H9 (cell line): ENCODE measurements at regions not wholly inside any gene's neighbourhood (a gene's known extent, or its start where the extent isn't known, plus 50 kb on each side); places are given as distances from the start of the nearest gene placed in this dataset.

Source experiments
- DNase-seq: peaks from one replicate; pipeline ENCODE4 v3.0.0-alpha.2; 2017
- H2AFZ ChIP-seq: one replicate; pipeline ENCODE4 v1.6.1; 2013; ENCODE audit warnings: mild to moderate bottlenecking, low read length, control low read depth, moderate library complexity
- H2AK5ac ChIP-seq: 2 replicates; pipeline ENCODE4 v1.6.1; 2013; ENCODE audit warnings: low read length, control low read depth, mixed read lengths; ENCODE audit not compliant: insufficient read length
- H2BK120ac ChIP-seq: one replicate; pipeline ENCODE4 v1.6.1; 2013; ENCODE audit warnings: low read depth, mild to moderate bottlenecking, low read length, control low read depth, inconsistent platforms; ENCODE audit not compliant: poor library complexity, severe bottlenecking
- H2BK12ac ChIP-seq: 2 replicates; pipeline ENCODE4 v1.6.1; 2013; ENCODE audit warnings: low read length, control low read depth, mixed read lengths, low read depth; ENCODE audit not compliant: insufficient read length
- H2BK15ac ChIP-seq: 2 replicates; pipeline ENCODE4 v1.6.1; 2013; ENCODE audit warnings: low read depth, low read length, control low read depth
- H2BK20ac ChIP-seq: one replicate; pipeline ENCODE4 v1.6.1; 2013; ENCODE audit warnings: low read depth, mild to moderate bottlenecking, low read length, control low read depth, inconsistent platforms; ENCODE audit not compliant: poor library complexity, severe bottlenecking
- H2BK5ac ChIP-seq: 2 replicates; pipeline ENCODE4 v1.6.1; 2013; ENCODE audit warnings: low read length, control low read depth, mixed read lengths; ENCODE audit not compliant: insufficient read length
- H3K14ac ChIP-seq: 2 replicates; pipeline ENCODE4 v1.6.1; 2013; ENCODE audit warnings: low read length, control low read depth; ENCODE audit not compliant: insufficient read depth
- H3K18ac ChIP-seq: 2 replicates; pipeline ENCODE4 v1.6.1; 2013; ENCODE audit warnings: low read depth, mild to moderate bottlenecking, mixed read lengths, low read length, control low read depth; ENCODE audit not compliant: insufficient read length
- H3K23ac ChIP-seq: 2 replicates; pipeline ENCODE4 v1.6.1; 2013; ENCODE audit warnings: low read length, control low read depth, mixed read lengths, low read depth; ENCODE audit not compliant: insufficient read length
- H3K23me2 ChIP-seq: 2 replicates; pipeline ENCODE4 v1.6.1; 2013; ENCODE audit warnings: low read depth, mild to moderate bottlenecking, mixed read lengths, low read length, control low read depth; ENCODE audit not compliant: insufficient read length, poor library complexity, severe bottlenecking
- H3K27ac ChIP-seq: 2 replicates; pipeline ENCODE4 v1.5.1; 2013; ENCODE audit warnings: low read length, control low read depth, mixed read lengths, low read depth; ENCODE audit not compliant: insufficient read length
- H3K27me3 ChIP-seq: 2 replicates; pipeline ENCODE4 v1.6.1; 2013; ENCODE audit warnings: low read length, control low read depth, inconsistent platforms; ENCODE audit not compliant: insufficient read depth
- H3K4ac ChIP-seq: 2 replicates; pipeline ENCODE4 v1.6.1; 2013; ENCODE audit warnings: low read depth, mild to moderate bottlenecking, control low read depth, inconsistent platforms, low read length, moderate library complexity
- H3K4me1 ChIP-seq: 2 replicates; pipeline ENCODE4 v1.6.1; 2013; ENCODE audit warnings: low read length, control low read depth, inconsistent platforms; ENCODE audit not compliant: insufficient read depth
- H3K4me2 ChIP-seq: 2 replicates; pipeline ENCODE4 v1.6.1; 2013; ENCODE audit warnings: low read length, control low read depth, mixed read lengths; ENCODE audit not compliant: insufficient read length, insufficient read depth
- H3K56ac ChIP-seq: 2 replicates; pipeline ENCODE4 v1.6.1; 2013; ENCODE audit warnings: low read depth, mild to moderate bottlenecking, mixed read lengths, low read length, control low read depth; ENCODE audit not compliant: insufficient read length
- H3K79me1 ChIP-seq: 2 replicates; pipeline ENCODE4 v1.6.1; 2013; ENCODE audit warnings: low read depth, mild to moderate bottlenecking, moderate library complexity, low read length, control low read depth, inconsistent platforms; ENCODE audit not compliant: insufficient read depth, poor library complexity, severe bottlenecking
- H3K79me2 ChIP-seq: 2 replicates; pipeline ENCODE4 v1.6.1; 2013; ENCODE audit warnings: low read length, control low read depth, inconsistent platforms; ENCODE audit not compliant: insufficient read depth
- H3K9ac ChIP-seq: 2 replicates; pipeline ENCODE4 v1.6.1; 2013; ENCODE audit warnings: low read length, control low read depth, mixed read lengths; ENCODE audit not compliant: insufficient read length; ENCODE audit errors: extremely low read depth
- H3K9me3 ChIP-seq: one replicate; pipeline ENCODE4 v1.6.1; 2013; ENCODE audit warnings: low read depth, low read length, inconsistent platforms; ENCODE audit not compliant: control insufficient read depth
- H3T11ph ChIP-seq: one replicate; pipeline ENCODE4 v1.6.1; 2013; ENCODE audit warnings: mild to moderate bottlenecking, low read length, control low read depth, inconsistent platforms
- H4K20me1 ChIP-seq: one replicate; pipeline ENCODE4 v1.6.1; 2013; ENCODE audit not compliant: control insufficient read depth, insufficient read length, insufficient read depth
- H4K5ac ChIP-seq: 2 replicates; pipeline ENCODE4 v1.6.1; 2013; ENCODE audit warnings: low read depth, mild to moderate bottlenecking, mixed read lengths, low read length, control low read depth; ENCODE audit not compliant: insufficient read length
- H4K8ac ChIP-seq: replicated peaks from 2 replicates; pipeline ENCODE4 v1.6.1; 2013; ENCODE audit warnings: low read length, control low read depth, mixed read lengths, low read depth; ENCODE audit not compliant: insufficient read length
- H4K91ac ChIP-seq: 2 replicates; pipeline ENCODE4 v1.6.1; 2013; ENCODE audit warnings: low read depth, mild to moderate bottlenecking, moderate library complexity, mixed read lengths, low read length, control low read depth; ENCODE audit not compliant: insufficient read length
- H3K27ac Mint-ChIP-seq, 3 experiments: 2 replicates in 2 of 3; 3 replicates in 1 of 3; pipeline ENCODE4 v1.8.0; 2020 to 2021; ENCODE audit warnings: mixed read lengths in 3 of 3, mild to moderate bottlenecking in 1 of 3, moderate library complexity in 1 of 3
- H3K27me3 Mint-ChIP-seq: 2 replicates; pipeline ENCODE4 v1.8.0; 2021; ENCODE audit warnings: low read depth, mild to moderate bottlenecking, moderate library complexity, mixed read lengths
- H3K36me3 Mint-ChIP-seq, 3 experiments: 2 replicates in 2 of 3; 3 replicates in 1 of 3; pipeline ENCODE4 v1.8.0; 2020 to 2021; ENCODE audit warnings: low read depth in 3 of 3, mixed read lengths in 3 of 3; ENCODE audit not compliant: insufficient read depth in 1 of 3
- H3K4me1 Mint-ChIP-seq, 2 experiments: 2 replicates each; pipeline ENCODE4 v1.8.0; 2020; ENCODE audit warnings: mixed read lengths in 2 of 2
- H3K4me3 Mint-ChIP-seq, 2 experiments: 2 replicates in 1 of 2; 3 replicates in 1 of 2; pipeline ENCODE4 v1.8.0; 2020 to 2021; ENCODE audit warnings: mild to moderate bottlenecking in 2 of 2, mixed read lengths in 2 of 2, moderate library complexity in 1 of 2
- H3K9me3 Mint-ChIP-seq, 2 experiments: 2 replicates in 1 of 2; 3 replicates in 1 of 2; pipeline ENCODE4 v1.8.0; 2020; ENCODE audit warnings: mild to moderate bottlenecking in 2 of 2, mixed read lengths in 2 of 2, moderate library complexity in 1 of 2
- WGBS: extraction: QIAGEN DNeasy Blood & Tissue Kit; methylation state at CpG from one replicate; pipeline ENCODE4 v1.1.7; 2013; ENCODE audit warnings: missing lambda C conversion rate, low lambda C conversion rate, mixed read lengths; ENCODE audit not compliant: insufficient read length; ENCODE audit errors: extremely low coverage; 5-methylcytosine and 5-hydroxymethylcytosine counted together
- TF ChIP-seq, protein P1 (sequence below): fragments of 200-600 bp; sonication (generic); conservative IDR thresholded peaks from 3 replicates; pipeline ENCODE4 v1.8.0; 2021; ENCODE audit warnings: antibody characterized with exemption, mild to moderate bottlenecking

DNA sequence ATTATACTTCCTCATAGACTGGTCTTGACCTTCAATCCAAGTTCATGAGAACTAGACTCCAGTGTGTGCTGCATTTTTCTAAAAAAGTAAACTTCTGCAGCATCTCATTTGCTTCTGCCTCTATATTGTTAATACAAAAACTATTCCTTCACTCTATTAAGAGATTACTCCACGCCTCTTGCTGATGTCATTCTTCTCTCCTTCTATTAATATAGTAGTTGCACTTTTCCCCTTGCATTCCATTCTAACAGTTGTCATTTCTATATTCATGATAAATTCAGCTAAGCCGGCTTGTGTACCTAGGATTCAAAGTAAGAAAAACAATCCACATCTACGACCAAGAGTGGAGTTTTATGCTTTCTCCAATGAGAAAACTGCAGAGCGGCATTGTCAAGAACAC, 480.4 kb upstream of the NOVA1 start:
- DNase-seq, result no peak
- Histone ChIP-seq H2AK5ac (no peak overlapping the region), H4K8ac (no peak overlapping the region), H3K23me2 (no peaks in the 10 kb centered on the region), H2BK120ac (no peak overlapping the region), H3K14ac (no peak overlapping the region), H2BK20ac (no peak overlapping the region), H3K79me1 (no peaks in the 10 kb centered on the region), H3K4me1 (no peaks in the 10 kb centered on the region), H3K23ac (no peak overlapping the region), H3K18ac (no peak overlapping the region), H4K5ac (no peak overlapping the region), H4K91ac (no peak overlapping the region), H3K27me3 (no peaks in the 10 kb centered on the region), H2AFZ (no peak overlapping the region), H3K27ac (no peak overlapping the region), H3K79me2 (no peaks in the 10 kb centered on the region), H3K4ac (no peak overlapping the region), H2BK12ac (no peak overlapping the region), H3K56ac (no peak overlapping the region), H3K4me2 (no peak overlapping the region), H4K20me1 (no peaks in the 10 kb centered on the region), H2BK15ac (no peak overlapping the region), H3K9me3 (no peaks in the 10 kb centered on the region), H3T11ph (no peak overlapping the region), H2BK5ac (no peak overlapping the region), H3K9ac (no peak overlapping the region)
- no peaks in the 10 kb centered on the region for H3K9me3 Mint-ChIP-seq
- H3K36me3 Mint-ChIP-seq, result no peaks in the 10 kb centered on the region
- WGBS, result no CpG with 5 or more reads among the region's 4 CpGs
- no peaks in the 10 kb centered on the region; a peak in 1 of 4 replicates for H3K4me1 Mint-ChIP-seq
- no peak overlapping the region for H3K4me3 Mint-ChIP-seq
- TF ChIP-seq, protein P1, sequence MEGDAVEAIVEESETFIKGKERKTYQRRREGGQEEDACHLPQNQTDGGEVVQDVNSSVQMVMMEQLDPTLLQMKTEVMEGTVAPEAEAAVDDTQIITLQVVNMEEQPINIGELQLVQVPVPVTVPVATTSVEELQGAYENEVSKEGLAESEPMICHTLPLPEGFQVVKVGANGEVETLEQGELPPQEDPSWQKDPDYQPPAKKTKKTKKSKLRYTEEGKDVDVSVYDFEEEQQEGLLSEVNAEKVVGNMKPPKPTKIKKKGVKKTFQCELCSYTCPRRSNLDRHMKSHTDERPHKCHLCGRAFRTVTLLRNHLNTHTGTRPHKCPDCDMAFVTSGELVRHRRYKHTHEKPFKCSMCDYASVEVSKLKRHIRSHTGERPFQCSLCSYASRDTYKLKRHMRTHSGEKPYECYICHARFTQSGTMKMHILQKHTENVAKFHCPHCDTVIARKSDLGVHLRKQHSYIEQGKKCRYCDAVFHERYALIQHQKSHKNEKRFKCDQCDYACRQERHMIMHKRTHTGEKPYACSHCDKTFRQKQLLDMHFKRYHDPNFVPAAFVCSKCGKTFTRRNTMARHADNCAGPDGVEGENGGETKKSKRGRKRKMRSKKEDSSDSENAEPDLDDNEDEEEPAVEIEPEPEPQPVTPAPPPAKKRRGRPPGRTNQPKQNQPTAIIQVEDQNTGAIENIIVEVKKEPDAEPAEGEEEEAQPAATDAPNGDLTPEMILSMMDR, result no peak
- H3K27ac Mint-ChIP-seq, result no peak overlapping the region
- no peaks in the 10 kb centered on the region for H3K27me3 Mint-ChIP-seq
